ENCODE measurements at regions not wholly inside any gene's neighbourhood (a gene's known extent, or its start where the extent isn't known, plus 50 kb on each side); places are given as distances from the start of the nearest gene placed in this dataset.

DNA sequence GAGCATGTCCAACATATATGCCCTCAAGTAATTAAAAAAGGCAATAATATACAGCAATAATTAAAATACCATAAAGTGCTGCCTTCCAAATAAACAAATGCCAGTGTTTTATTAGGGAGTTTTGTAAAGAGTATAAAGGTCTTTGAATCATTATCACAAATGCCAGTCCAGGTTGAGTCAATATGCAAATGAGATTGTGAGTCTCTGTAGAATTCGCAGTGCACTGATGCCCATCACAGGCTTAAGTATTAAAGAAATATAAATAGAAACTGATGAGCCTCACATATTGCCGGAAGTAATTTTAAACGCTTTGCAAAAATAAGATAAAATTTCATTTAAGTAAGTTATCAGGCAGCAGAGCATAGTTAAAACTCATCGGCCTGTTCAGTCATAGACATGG lies 205.0 kb upstream of the TECRL start:
- Mint-ChIP-seq H3K27ac (no peak overlapping the region), H3K4me3 (no peak overlapping the region), H3K27me3 (no peaks in the 10 kb centered on the region), H3K9me3 (ENCODE audit: insufficient read depth) (no peaks in the 10 kb centered on the region), H3K4me1 (no peaks in the 10 kb centered on the region)
- Histone ChIP-seq H3K4me2 (replicated peaks; ENCODE audit: low read depth, low read length, poor library complexity, severe bottlenecking) (no peak overlapping the region), H2AFZ (ENCODE audit: insufficient read depth, low read depth, low read length, poor library complexity, severe bottlenecking) (no peak overlapping the region), H3K36me3 (replicated peaks in 1 of 2; ENCODE audit: control extremely low read depth in 1 of 2, control insufficient read depth in 1 of 2, extremely low read depth in 1 of 2, insufficient read depth in 2 of 2, low read length in 1 of 2) (no peaks in the 10 kb centered on the region), H3K9me3 (ENCODE audit: control extremely low read depth in 1 of 3, control insufficient read depth in 2 of 3, insufficient read depth in 1 of 3, low read length in 2 of 3) (no peaks in the 10 kb centered on the region), H3K9ac (ENCODE audit: low read length) (no peak overlapping the region), H3K27me3 (replicated peaks in 1 of 4; ENCODE audit: control extremely low read depth in 1 of 4, control insufficient read depth in 3 of 4, insufficient read depth in 4 of 4, low read length in 3 of 4) (no peaks in the 10 kb centered on the region), H3K4me3 (ENCODE audit: control extremely low read depth in 1 of 5, extremely low read depth in 1 of 5, insufficient read depth in 1 of 5, low read depth in 2 of 5, low read length in 4 of 5) (no peak overlapping the region), H3K4me1 (ENCODE audit: control insufficient read depth in 2 of 2, insufficient read depth in 2 of 2, low read length in 2 of 2) (no peaks in the 10 kb centered on the region), H3K79me2 (ENCODE audit: control insufficient read depth, insufficient read depth, low read length) (no peaks in the 10 kb centered on the region), H4K20me1 (ENCODE audit: control insufficient read depth, insufficient read depth, low read length, poor library complexity, severe bottlenecking) (no peaks in the 10 kb centered on the region), H3K27ac (ENCODE audit: low read length in 2 of 2) (no peak overlapping the region)
- DNase-seq (no peak), ATAC-seq (ENCODE audit: low read depth) (no peak)
- ChIA-PET POLR2A (no interaction called here), CTCF (no interaction called here)
- intact Hi-C loops (cut with micrococcal nuclease), result no loop called here
- 40% methylated on average over 1 of the region's 4 CpGs for WGBS (ENCODE audit: insufficient coverage)
- TF ChIP-seq EZH2 (IDR thresholded peaks at IDR 0.05; ENCODE audit: borderline replicate concordance, insufficient read depth, low read depth, low read length, poor library complexity, severe bottlenecking), result no peak
- TF ChIP-seq, protein P1, sequence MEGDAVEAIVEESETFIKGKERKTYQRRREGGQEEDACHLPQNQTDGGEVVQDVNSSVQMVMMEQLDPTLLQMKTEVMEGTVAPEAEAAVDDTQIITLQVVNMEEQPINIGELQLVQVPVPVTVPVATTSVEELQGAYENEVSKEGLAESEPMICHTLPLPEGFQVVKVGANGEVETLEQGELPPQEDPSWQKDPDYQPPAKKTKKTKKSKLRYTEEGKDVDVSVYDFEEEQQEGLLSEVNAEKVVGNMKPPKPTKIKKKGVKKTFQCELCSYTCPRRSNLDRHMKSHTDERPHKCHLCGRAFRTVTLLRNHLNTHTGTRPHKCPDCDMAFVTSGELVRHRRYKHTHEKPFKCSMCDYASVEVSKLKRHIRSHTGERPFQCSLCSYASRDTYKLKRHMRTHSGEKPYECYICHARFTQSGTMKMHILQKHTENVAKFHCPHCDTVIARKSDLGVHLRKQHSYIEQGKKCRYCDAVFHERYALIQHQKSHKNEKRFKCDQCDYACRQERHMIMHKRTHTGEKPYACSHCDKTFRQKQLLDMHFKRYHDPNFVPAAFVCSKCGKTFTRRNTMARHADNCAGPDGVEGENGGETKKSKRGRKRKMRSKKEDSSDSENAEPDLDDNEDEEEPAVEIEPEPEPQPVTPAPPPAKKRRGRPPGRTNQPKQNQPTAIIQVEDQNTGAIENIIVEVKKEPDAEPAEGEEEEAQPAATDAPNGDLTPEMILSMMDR (IDR thresholded peaks at IDR 0.05), result no peak

DNA sequence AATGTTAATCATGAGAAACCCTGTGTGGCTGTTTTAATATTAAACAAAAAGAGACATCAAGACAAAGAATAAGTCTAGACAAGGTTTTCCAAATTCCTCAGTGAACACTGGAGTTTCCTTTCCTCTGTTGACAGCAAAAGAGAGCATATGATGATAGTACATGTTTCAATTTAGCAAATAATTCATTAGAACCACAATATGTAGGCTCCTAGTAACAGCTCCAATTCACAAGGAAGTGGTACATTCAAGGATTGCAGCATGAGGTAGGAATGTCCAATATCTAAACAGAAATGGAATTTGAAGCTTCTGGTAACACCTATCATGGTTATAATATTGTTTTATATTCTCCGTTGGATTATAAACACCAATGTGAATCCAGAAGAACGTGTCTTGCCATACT lies 203.8 kb upstream of the TECRL start:
- Histone ChIP-seq H3K79me2 (ENCODE audit: control insufficient read depth, insufficient read depth, low read length) (no peaks in the 10 kb centered on the region), H3K27ac (ENCODE audit: low read length in 2 of 2) (no peak overlapping the region), H3K36me3 (replicated peaks in 1 of 2; ENCODE audit: control extremely low read depth in 1 of 2, control insufficient read depth in 1 of 2, extremely low read depth in 1 of 2, insufficient read depth in 2 of 2, low read length in 1 of 2) (no peaks in the 10 kb centered on the region), H4K20me1 (ENCODE audit: control insufficient read depth, insufficient read depth, low read length, poor library complexity, severe bottlenecking) (no peaks in the 10 kb centered on the region), H3K27me3 (replicated peaks in 1 of 4; ENCODE audit: control extremely low read depth in 1 of 4, control insufficient read depth in 3 of 4, insufficient read depth in 4 of 4, low read length in 3 of 4) (no peaks in the 10 kb centered on the region), H3K9me3 (ENCODE audit: control extremely low read depth in 1 of 3, control insufficient read depth in 2 of 3, insufficient read depth in 1 of 3, low read length in 2 of 3) (no peaks in the 10 kb centered on the region), H3K4me2 (replicated peaks; ENCODE audit: low read depth, low read length, poor library complexity, severe bottlenecking) (no peak overlapping the region), H3K9ac (ENCODE audit: low read length) (no peak overlapping the region), H3K4me3 (ENCODE audit: control extremely low read depth in 1 of 5, extremely low read depth in 1 of 5, insufficient read depth in 1 of 5, low read depth in 2 of 5, low read length in 4 of 5) (no peak overlapping the region), H3K4me1 (ENCODE audit: control insufficient read depth in 2 of 2, insufficient read depth in 2 of 2, low read length in 2 of 2) (no peaks in the 10 kb centered on the region), H2AFZ (ENCODE audit: insufficient read depth, low read depth, low read length, poor library complexity, severe bottlenecking) (no peak overlapping the region)
- no peaks in the 10 kb centered on the region for H3K9me3 Mint-ChIP-seq (ENCODE audit: insufficient read depth)
- no peaks in the 10 kb centered on the region for H3K27me3 Mint-ChIP-seq
- no peak for ATAC-seq (ENCODE audit: low read depth)
- no peaks in the 10 kb centered on the region for H3K4me1 Mint-ChIP-seq
- H3K4me3 Mint-ChIP-seq, result no peak overlapping the region
- POLR2A ChIA-PET, result no interaction called here
- CTCF ChIA-PET, result no interaction called here
- H3K27ac Mint-ChIP-seq, result no peak overlapping the region
- no CpG with 5 or more reads among the region's 2 CpGs for WGBS (ENCODE audit: insufficient coverage)
- intact Hi-C loops (cut with micrococcal nuclease), result no loop called here
- DNase-seq, result no peak
- TF ChIP-seq, protein P1 (IDR thresholded peaks at IDR 0.05), result no peak
- no peak for TF ChIP-seq EZH2 (IDR thresholded peaks at IDR 0.05; ENCODE audit: borderline replicate concordance, insufficient read depth, low read depth, low read length, poor library complexity, severe bottlenecking)

Measured in B cell (primary cell).